CD1c-positive myeloid dendritic cell (primary cell): ENCODE measurements at regions not wholly inside any gene's neighbourhood (a gene's known extent, or its start where the extent isn't known, plus 50 kb on each side); places are given as distances from the start of the nearest gene placed in this dataset.

Source experiments
- DNase-seq: peaks from one replicate; pipeline ENCODE4 v3.0.0-alpha.2; 2016; ENCODE audit errors: extremely low spot score

GRCh38 chr14:62084020-62084419, 321.8 kb downstream of the SNAPC1 start:
- no peak for DNase-seq

- DNase-seq = no peak
Observed at GRCh38 chr14:62087191-62087590, 325.0 kb downstream of the SNAPC1 start.

GRCh38 chr14:62093736-62094135, 331.5 kb downstream of the SNAPC1 start:
- DNase-seq = no peak

GRCh38 chr14:62097072-62097471, 334.9 kb downstream of the SNAPC1 start:
- DNase-seq = no peak

GRCh38 chr14:62097824-62098223, 335.6 kb downstream of the SNAPC1 start:
- no peak for DNase-seq

- no peak for DNase-seq
Observed at GRCh38 chr14:62098357-62098756, 336.1 kb downstream of the SNAPC1 start.

- DNase-seq = no peak
Observed at GRCh38 chr14:62099091-62099490, 336.9 kb downstream of the SNAPC1 start.

- no peak for DNase-seq
Observed at GRCh38 chr14:62101189-62101588, 339.0 kb downstream of the SNAPC1 start.

GRCh38 chr14:62101673-62102348, 339.6 kb downstream of the SNAPC1 start:
- no peak for DNase-seq

GRCh38 chr14:62102349-62102725, 340.1 kb downstream of the SNAPC1 start:
- no peak for DNase-seq

- DNase-seq = no peak
Observed at GRCh38 chr14:62103464-62103863, 341.2 kb downstream of the SNAPC1 start.

GRCh38 chr14:62110941-62111340, 348.7 kb downstream of the SNAPC1 start:
- DNase-seq = no peak

GRCh38 chr14:62117010-62117750, 355.0 kb downstream of the SNAPC1 start:
- DNase-seq = no peak

- DNase-seq = no peak
Observed at GRCh38 chr14:62117751-62118105, 355.5 kb downstream of the SNAPC1 start.

GRCh38 chr14:62118461-62118860, 356.2 kb downstream of the SNAPC1 start:
- DNase-seq = no peak

GRCh38 chr14:62118871-62119270, 356.7 kb downstream of the SNAPC1 start:
- no peak for DNase-seq

GRCh38 chr14:62123961-62124360, 361.7 kb downstream of the SNAPC1 start:
- no peak for DNase-seq

- DNase-seq = no peak
Observed at GRCh38 chr14:62125793-62126192, 363.6 kb downstream of the SNAPC1 start.

GRCh38 chr14:62126879-62127478, 364.8 kb downstream of the SNAPC1 start:
- peak; percentile 38 for DNase-seq

GRCh38 chr14:62130441-62130840, 368.2 kb downstream of the SNAPC1 start:
- DNase-seq = no peak

- no peak for DNase-seq
Observed at GRCh38 chr14:62133776-62134550, 371.7 kb downstream of the SNAPC1 start.

- DNase-seq = no peak
Observed at GRCh38 chr14:62138593-62138992, 376.4 kb downstream of the SNAPC1 start.
